ENCODE measurements at regions not wholly inside any gene's neighbourhood (a gene's known extent, or its start where the extent isn't known, plus 50 kb on each side); places are given as distances from the start of the nearest gene placed in this dataset.

- H2AFZ ChIP-seq = no peak overlapping the region
- H3K4me3 ChIP-seq = no peak overlapping the region
- H3K9me3 ChIP-seq (ENCODE audit: low read depth) = no peaks in the 10 kb centered on the region
- DNase-seq (ENCODE audit: low spot score) = no peak
- no peaks in the 10 kb centered on the region for H4K20me1 ChIP-seq (ENCODE audit: insufficient read depth, poor library complexity, severe bottlenecking)
- WGBS (ENCODE audit: low lambda C conversion rate, missing lambda C conversion rate) = 65% methylated on average over 5 of the region's 5 CpGs
- TF ChIP-seq, protein P1, sequence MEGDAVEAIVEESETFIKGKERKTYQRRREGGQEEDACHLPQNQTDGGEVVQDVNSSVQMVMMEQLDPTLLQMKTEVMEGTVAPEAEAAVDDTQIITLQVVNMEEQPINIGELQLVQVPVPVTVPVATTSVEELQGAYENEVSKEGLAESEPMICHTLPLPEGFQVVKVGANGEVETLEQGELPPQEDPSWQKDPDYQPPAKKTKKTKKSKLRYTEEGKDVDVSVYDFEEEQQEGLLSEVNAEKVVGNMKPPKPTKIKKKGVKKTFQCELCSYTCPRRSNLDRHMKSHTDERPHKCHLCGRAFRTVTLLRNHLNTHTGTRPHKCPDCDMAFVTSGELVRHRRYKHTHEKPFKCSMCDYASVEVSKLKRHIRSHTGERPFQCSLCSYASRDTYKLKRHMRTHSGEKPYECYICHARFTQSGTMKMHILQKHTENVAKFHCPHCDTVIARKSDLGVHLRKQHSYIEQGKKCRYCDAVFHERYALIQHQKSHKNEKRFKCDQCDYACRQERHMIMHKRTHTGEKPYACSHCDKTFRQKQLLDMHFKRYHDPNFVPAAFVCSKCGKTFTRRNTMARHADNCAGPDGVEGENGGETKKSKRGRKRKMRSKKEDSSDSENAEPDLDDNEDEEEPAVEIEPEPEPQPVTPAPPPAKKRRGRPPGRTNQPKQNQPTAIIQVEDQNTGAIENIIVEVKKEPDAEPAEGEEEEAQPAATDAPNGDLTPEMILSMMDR (IDR thresholded peaks at IDR 0.05; ENCODE audit: poor library complexity) = no peak
- no peak for TF ChIP-seq EZH2phosphoT487 (IDR thresholded peaks at IDR 0.05; ENCODE audit: low read depth, severe bottlenecking, unreplicated experiment)
- TF ChIP-seq EZH2 (IDR thresholded peaks at IDR 0.05; ENCODE audit: borderline replicate concordance) = no peak
- H3K9me2 ChIP-seq (replicated peaks; ENCODE audit: insufficient read depth) = no peaks in the 10 kb centered on the region
- H3K36me3 ChIP-seq (replicated peaks; ENCODE audit: insufficient read depth, low read depth) = no peaks in the 10 kb centered on the region
- no peak overlapping the region for H3K27ac ChIP-seq
- H3K4me1 ChIP-seq (ENCODE audit: insufficient read depth) = no peaks in the 10 kb centered on the region
- no peak overlapping the region for H3K4me2 ChIP-seq
- no peaks in the 10 kb centered on the region for H3K27me3 ChIP-seq
- no peaks in the 10 kb centered on the region for H3K79me2 ChIP-seq
These were observed 164.2 kb upstream of the ZNF521 start for GRCh38 chr18:25516121-25516520.

DNA sequence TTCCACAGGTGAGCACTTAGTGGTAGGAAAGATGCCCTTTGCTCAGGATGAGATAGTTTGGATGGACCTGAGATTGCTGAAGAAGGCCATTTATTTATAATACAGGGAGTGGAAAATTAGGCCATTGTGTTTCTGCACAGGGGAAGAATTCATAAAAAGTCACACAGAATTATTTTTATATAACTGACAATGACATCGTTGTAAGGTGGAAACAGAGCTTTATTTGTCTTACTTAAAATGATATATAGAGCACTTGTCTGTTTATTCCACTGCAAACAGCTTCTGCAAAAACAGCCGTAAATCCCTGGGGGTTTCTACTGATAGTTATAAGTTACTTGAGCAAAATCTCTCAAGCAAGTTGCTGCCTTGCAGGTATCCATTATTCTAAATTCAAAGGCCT, 158.1 kb upstream of the ZNF521 start:
- H3K9me2 ChIP-seq (replicated peaks; ENCODE audit: insufficient read depth) = no peaks in the 10 kb centered on the region
- no peak overlapping the region for H3K27ac ChIP-seq
- no peak overlapping the region for H3K4me3 ChIP-seq
- WGBS (ENCODE audit: low lambda C conversion rate, missing lambda C conversion rate) = 81% methylated on average over 2 of the region's 2 CpGs
- H4K20me1 ChIP-seq (ENCODE audit: insufficient read depth, poor library complexity, severe bottlenecking) = no peaks in the 10 kb centered on the region
- no peak for TF ChIP-seq EZH2phosphoT487 (IDR thresholded peaks at IDR 0.05; ENCODE audit: low read depth, severe bottlenecking, unreplicated experiment)
- TF ChIP-seq EZH2 (IDR thresholded peaks at IDR 0.05; ENCODE audit: borderline replicate concordance) = no peak
- TF ChIP-seq, protein P1 (IDR thresholded peaks at IDR 0.05; ENCODE audit: poor library complexity) = no peak
- no peak overlapping the region for H3K4me2 ChIP-seq
- no peak for DNase-seq (ENCODE audit: low spot score)
- H3K4me1 ChIP-seq (ENCODE audit: insufficient read depth) = no peaks in the 10 kb centered on the region
- H2AFZ ChIP-seq = no peak overlapping the region
- peaks cover 4% of the 10 kb centered on the region for H3K27me3 ChIP-seq
- H3K36me3 ChIP-seq (replicated peaks; ENCODE audit: insufficient read depth, low read depth) = no peaks in the 10 kb centered on the region
- no peaks in the 10 kb centered on the region for H3K79me2 ChIP-seq
- no peaks in the 10 kb centered on the region for H3K9me3 ChIP-seq (ENCODE audit: low read depth)

GRCh38 chr18:25503567-25504081, 151.7 kb upstream of the ZNF521 start:
- Histone ChIP-seq H3K4me2 (peak overlapping the region; percentile 80), H2AFZ (peak overlapping the region; percentile 68), H3K27ac (no peak overlapping the region), H3K79me2 (no peaks in the 10 kb centered on the region), H3K27me3 (peaks cover 4% of the 10 kb centered on the region), H3K9me3 (ENCODE audit: low read depth) (no peaks in the 10 kb centered on the region), H4K20me1 (ENCODE audit: insufficient read depth, poor library complexity, severe bottlenecking) (no peaks in the 10 kb centered on the region), H3K9me2 (replicated peaks; ENCODE audit: insufficient read depth) (no peaks in the 10 kb centered on the region), H3K4me1 (ENCODE audit: insufficient read depth) (no peaks in the 10 kb centered on the region), H3K36me3 (replicated peaks; ENCODE audit: insufficient read depth, low read depth) (no peaks in the 10 kb centered on the region), H3K4me3 (peak overlapping the region; percentile 4)
- TF ChIP-seq EZH2phosphoT487 (IDR thresholded peaks at IDR 0.05; ENCODE audit: low read depth, severe bottlenecking, unreplicated experiment) = no peak
- no peak for TF ChIP-seq EZH2 (IDR thresholded peaks at IDR 0.05; ENCODE audit: borderline replicate concordance)
- TF ChIP-seq, protein P1 (IDR thresholded peaks at IDR 0.05; ENCODE audit: poor library complexity) = no peak
- peak; percentile 77 for DNase-seq (ENCODE audit: low spot score)
- 8% methylated on average over 11 of the region's 11 CpGs for WGBS (ENCODE audit: low lambda C conversion rate, missing lambda C conversion rate)
